HG02623 (cell line): ENCODE measurements at regions not wholly inside any gene's neighbourhood (a gene's known extent, or its start where the extent isn't known, plus 50 kb on each side); places are given as distances from the start of the nearest gene placed in this dataset.

Experiments used
- ATAC-seq: cut with Tn5 transposase; IDR thresholded peaks from one replicate; pipeline ENCODE4 v1.9.1; 2021; ENCODE audit warnings: moderate library complexity; ENCODE audit not compliant: unreplicated experiment

DNA sequence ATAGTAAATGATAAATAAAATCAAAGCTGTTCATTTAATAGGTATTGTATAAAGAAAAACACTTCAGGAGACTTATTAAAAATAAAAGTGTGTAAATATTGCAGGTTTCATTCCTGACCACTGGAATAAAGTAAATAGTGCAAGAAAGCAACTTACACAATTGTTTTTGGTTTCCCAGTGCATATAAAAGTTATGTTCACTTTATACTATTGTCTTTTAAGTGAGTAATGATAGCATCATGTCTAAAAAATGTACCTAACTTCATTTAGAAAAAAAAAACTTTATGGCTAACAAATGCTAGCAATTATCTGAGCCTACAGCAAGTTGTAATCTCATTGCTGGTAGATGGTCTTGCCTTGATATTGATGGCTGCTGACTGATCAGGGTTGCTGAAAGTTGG is 726.6 kb upstream of the POU3F2 start:
- no peak for ATAC-seq

DNA sequence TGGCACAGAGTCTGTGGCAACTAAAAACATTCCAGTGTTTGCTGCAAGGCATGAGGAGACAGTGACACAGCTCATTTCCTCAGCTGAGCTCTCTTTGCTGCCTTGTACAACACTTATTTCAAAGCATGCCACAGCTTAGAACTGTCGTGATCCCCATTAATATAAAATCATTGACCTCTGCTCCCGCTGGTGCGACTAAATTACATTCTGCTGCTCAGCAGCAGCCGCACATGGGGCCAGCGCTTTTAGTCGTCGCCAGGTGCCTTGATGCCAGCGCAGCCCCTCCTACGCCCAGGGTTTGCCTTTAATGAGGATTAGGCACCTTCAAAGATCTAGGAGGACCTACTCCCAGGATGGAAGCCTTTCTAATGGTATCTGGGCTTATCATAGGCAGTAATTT is 717.9 kb upstream of the POU3F2 start:
- ATAC-seq = no peak

DNA sequence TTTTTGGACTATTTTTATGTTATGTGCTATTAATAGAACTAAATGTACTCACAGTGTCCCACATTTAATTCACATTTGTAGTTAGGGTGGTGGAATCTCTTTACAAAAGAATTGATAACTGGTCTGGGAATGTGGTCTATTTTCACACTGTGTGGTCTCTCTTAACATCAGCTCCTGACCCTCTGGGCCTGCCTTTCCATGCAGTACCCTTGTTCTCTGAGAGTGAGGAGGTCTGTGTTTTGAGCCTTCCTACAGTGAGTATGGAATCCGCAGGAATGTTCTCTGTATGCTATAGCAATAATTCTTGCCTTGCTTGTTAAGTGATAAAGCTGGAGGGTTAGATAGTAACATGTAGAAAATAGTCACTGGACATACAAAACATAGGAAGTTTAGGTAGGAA is 717.3 kb upstream of the POU3F2 start:
- ATAC-seq = no peak

- no peak for ATAC-seq
These were observed 715.9 kb upstream of the POU3F2 start for GRCh38 chr6:98118397-98119045.

- no peak for ATAC-seq
These were observed 710.2 kb upstream of the POU3F2 start for GRCh38 chr6:98124171-98124570.

GRCh38 chr6:98131290-98131990 is 702.9 kb upstream of the POU3F2 start:
- no peak for ATAC-seq

- ATAC-seq = no peak
These were observed 698.0 kb upstream of the POU3F2 start for GRCh38 chr6:98136333-98136732.

DNA sequence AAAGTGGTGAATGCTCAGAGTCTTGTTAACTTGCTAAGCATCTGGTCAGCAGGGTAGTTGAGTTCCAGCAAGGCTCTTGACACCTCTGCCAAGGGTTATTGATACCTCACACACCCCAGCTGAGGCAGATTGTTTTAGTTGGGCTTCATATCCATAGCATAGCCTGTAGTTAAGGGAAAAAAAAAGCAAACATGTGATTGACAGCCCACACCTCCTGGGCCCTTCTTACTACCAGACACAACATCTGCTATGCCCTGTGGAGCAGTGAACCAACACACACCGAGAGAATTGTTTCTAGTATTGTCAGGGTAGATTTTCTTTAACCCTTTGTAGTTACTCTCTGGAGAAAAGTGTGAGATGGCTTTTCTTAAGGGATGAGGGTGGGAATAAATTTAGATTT is 697.0 kb upstream of the POU3F2 start:
- no peak for ATAC-seq

DNA sequence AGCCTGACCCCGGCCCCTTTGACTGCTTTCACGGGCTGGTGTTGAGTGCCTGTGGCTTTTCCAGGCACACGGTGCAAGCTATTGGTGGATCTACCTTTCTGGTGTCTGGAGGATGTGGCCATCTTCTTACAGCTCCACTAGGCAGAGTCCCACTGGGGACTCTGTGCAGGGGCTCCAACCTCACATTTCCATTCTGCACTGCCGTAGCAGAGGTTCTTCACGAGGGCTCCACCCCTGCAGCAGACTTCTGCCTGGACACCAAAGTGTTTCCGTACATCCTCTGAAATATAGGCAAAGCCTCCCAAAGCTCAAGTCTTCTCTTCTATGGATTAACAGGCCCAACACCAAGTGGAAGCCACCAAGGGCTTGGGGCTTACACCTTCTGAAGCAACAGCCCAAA is 691.5 kb upstream of the POU3F2 start:
- ATAC-seq = no peak

- ATAC-seq = no peak
These were observed 687.7 kb upstream of the POU3F2 start for GRCh38 chr6:98146656-98147055.

- no peak for ATAC-seq
These were observed 677.8 kb upstream of the POU3F2 start for GRCh38 chr6:98156580-98156979.

GRCh38 chr6:98179606-98180005 is 654.8 kb upstream of the POU3F2 start:
- ATAC-seq = no peak

GRCh38 chr6:98200084-98200483 is 634.3 kb upstream of the POU3F2 start:
- no peak for ATAC-seq

GRCh38 chr6:98203170-98203806 is 631.1 kb upstream of the POU3F2 start:
- ATAC-seq = no peak

DNA sequence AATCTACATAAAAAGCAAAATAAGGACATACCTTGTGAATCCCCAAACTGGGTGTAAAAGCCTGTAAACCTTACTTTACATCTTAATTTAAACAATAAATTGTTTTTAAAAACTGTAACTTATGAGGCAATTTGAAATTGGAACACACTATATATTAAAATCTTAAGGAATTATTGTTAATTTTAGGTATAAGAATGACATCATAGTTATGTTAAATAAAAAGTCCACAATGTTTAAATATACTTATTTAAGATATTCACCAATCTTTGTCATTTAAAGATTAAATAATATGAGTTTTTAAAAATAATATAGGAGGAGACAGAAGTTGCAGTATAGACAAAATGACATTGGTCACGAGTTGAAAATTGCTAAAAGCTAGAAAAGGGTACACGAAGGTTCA is 621.9 kb upstream of the POU3F2 start:
- ATAC-seq = no peak

DNA sequence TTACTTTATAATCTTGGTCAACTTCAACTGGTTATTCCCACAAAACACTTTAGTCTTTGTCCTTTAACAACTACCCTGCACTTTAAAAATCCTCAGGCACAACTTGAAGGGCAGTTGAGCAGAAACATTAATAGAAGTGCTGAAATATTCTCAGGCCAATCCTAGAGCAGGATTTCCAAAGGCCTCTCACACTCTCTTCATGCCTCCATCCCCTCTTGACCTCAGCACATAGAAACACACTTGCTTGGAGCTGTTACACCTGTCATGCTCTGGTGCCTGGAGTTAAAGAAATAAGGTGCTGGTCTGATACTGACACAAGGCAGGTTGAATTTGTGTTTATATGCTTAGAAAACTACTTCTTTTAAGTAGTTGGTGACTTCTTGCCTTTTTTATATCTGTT is 618.8 kb upstream of the POU3F2 start:
- ATAC-seq = no peak

- ATAC-seq = no peak
These were observed 604.1 kb upstream of the POU3F2 start for GRCh38 chr6:98230250-98230649.

DNA sequence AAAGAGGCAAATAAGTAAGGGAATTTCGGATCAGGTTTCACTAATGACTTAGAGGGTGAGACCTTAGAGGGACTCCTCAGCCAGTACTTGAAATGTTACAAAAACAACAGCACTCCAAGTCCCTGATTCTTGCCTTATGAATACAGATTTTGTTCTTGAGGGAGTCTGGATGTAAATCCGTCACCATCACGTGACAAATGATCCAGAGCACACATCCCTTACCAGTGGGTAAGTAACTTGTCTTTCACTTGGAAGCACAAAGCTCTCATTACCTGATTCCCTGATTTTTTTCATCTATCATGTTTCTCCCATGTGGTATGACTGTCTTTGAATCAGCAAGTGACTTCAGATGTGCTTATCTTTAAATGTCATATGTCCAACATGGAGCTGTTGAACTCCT is 595.3 kb upstream of the POU3F2 start:
- ATAC-seq = no peak

DNA sequence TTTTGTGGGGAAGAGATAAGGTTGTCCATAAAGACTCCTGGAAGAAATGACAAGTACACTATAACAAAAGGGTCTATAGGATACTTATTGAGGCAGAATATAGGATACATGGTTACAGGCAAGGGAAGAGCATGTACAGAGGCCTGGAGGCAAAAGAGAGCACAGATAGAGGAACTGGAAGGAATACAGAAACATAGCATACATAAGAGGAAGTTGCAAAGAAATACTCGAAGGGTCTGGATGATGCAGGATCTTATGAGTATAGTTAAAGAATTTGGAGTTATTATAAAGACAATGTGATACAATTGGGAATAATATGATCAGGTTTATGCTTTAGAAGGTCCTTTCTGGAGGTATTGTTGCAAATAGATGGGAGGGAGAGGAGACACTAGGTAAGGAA is 592.7 kb upstream of the POU3F2 start:
- no peak for ATAC-seq

DNA sequence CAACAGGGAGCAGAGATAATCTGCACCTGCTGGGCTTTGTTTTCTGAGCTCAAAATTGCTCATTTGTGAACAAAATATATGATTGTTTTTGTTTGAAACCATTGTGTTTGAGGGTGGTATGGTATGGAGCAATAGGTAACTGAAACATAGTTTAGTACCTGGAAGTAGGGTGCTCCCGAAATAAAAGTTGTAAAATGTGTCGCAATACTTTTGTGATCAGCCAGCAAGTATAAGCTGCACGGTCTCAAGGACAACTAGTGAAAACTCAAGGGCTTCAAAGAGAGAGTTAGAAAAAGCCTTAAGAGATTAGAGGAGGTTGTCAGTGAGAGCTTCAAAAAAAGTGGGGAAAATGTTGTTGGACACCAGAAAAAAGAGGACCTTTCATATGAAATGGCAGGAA is 579.8 kb upstream of the POU3F2 start:
- no peak for ATAC-seq

DNA sequence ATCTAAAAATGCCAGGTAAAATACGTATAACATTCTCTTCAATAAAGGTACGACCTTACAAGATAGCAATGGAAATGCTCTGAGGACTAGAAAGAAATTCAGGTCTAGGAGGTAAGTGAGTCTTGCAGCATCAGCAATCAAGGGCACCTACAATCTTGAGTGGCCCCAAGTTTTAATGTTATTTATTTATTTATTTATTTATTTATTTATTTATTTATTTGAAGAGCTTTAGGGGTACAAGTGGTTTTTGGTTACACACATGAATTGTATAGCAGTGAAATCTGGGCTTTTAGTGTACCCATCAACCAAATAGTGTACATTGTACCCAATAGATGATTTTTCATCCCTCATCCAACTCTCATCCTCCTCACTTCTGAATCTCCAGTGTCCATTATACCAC is 574.0 kb upstream of the POU3F2 start:
- ATAC-seq = no peak

DNA sequence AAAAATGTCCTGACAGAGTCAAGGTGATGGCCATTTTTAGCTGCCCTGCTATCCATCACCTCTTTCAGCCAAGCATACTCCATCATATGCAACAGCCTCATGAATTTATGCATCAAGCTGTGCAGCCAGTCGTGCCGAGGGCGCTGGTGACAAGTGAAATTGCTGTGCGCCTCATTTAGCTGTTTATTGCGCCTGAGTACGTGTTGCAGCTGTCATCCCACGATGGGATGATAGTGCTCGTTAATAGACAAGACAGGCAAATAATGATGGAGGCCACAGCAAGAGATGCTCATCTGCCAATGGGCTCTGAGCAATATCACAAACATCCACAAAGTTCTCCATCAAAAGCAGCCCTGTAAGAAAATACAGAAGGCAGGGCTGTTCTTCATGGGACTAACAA is 562.3 kb upstream of the POU3F2 start:
- ATAC-seq = no peak
